Prostate gland (tissue), 2 donors: ENCODE measurements at regions not wholly inside any gene's neighbourhood (a gene's known extent, or its start where the extent isn't known, plus 50 kb on each side); places are given as distances from the start of the nearest gene placed in this dataset.

ENCODE experiments used
- POLR2A ChIP-seq: fragments of 450-650 bp; IDR thresholded peaks from one replicate; pipeline ENCODE4 v1.6.1; 2016; ENCODE audit warnings: antibody characterized with exemption, mild to moderate bottlenecking
- POLR2AphosphoS5 ChIP-seq: sonication (generic); formaldehyde crosslinking; IDR thresholded peaks from one replicate; pipeline ENCODE4 v1.6.1; 2017; ENCODE audit warnings: antibody characterized with exemption
- TF ChIP-seq, protein P1 (sequence below), 4 experiments: fragments of 200-600 bp in 2 of 4; fragments of 450-650 bp in 2 of 4; sonication (generic) in 2 of 4; IDR thresholded peaks; 1 replicate in 3 of 4; 2 replicates in 1 of 4; pipeline ENCODE4 v1.5.1; 2016 to 2019; ENCODE audit warnings: antibody characterized with exemption in 4 of 4, mild to moderate bottlenecking in 2 of 4, moderate library complexity in 2 of 4

DNA sequence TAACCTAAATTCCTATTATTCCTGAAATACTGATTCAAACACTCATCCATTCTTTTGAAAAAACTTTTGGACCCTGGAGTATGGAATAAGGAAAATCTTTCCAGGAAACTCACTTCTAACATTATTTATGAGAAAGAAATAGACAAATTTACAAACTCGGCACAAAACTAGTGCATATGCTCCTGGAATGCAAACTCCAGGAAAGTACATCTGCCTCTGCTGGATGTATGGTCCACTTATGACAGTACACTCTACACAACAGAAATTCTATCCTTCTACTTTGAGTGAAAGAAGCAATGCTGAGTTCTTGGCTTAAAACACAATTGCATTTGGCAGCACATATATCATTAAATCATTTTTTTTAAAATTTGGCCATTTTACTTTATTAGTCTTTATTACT is 700.5 kb upstream of the STXBP6 start:
- TF ChIP-seq, protein P1, sequence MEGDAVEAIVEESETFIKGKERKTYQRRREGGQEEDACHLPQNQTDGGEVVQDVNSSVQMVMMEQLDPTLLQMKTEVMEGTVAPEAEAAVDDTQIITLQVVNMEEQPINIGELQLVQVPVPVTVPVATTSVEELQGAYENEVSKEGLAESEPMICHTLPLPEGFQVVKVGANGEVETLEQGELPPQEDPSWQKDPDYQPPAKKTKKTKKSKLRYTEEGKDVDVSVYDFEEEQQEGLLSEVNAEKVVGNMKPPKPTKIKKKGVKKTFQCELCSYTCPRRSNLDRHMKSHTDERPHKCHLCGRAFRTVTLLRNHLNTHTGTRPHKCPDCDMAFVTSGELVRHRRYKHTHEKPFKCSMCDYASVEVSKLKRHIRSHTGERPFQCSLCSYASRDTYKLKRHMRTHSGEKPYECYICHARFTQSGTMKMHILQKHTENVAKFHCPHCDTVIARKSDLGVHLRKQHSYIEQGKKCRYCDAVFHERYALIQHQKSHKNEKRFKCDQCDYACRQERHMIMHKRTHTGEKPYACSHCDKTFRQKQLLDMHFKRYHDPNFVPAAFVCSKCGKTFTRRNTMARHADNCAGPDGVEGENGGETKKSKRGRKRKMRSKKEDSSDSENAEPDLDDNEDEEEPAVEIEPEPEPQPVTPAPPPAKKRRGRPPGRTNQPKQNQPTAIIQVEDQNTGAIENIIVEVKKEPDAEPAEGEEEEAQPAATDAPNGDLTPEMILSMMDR (IDR thresholded peaks at IDR 0.05): no peak
- TF ChIP-seq POLR2A: no peak
- no peak for TF ChIP-seq POLR2AphosphoS5
